H1 (cell line): ENCODE measurements at regions not wholly inside any gene's neighbourhood (a gene's known extent, or its start where the extent isn't known, plus 50 kb on each side); places are given as distances from the start of the nearest gene placed in this dataset.

ENCODE experiments used
- CTCF ChIA-PET: fragments of 300-600 bp; sonication (Branson Sonifier 250); formaldehyde crosslinking; loops from one replicate; lab custom pipeline; 2021; ENCODE audit not compliant: partially characterized antibody; lab: Charles Lee
- POLR2A ChIA-PET: fragments of 300-600 bp; sonication (Branson Sonifier 250); formaldehyde crosslinking; loops from one replicate; lab custom pipeline; 2021; ENCODE audit warnings: inconsistent platforms; ENCODE audit not compliant: partially characterized antibody; lab: Charles Lee
- DNase-seq, 2 experiments: peaks; one replicate each; pipeline versions ENCODE4 v3.0.0 to v3.0.0-alpha.2; 2010 to 2022; ENCODE audit warnings: low spot score in 2 of 2, low read depth in 1 of 2, mixed read lengths in 1 of 2
- FAIRE-seq: peaks from 2 replicates; lab custom pipeline; 2011; peaks lifted over from hg19 to GRCh38; lab: Jason Lieb, UNC
- H2AFZ ChIP-seq: 2 replicates; pipeline ENCODE4 v1.8.1; 2012; ENCODE audit warnings: low read length, inconsistent platforms
- H2AK5ac ChIP-seq: 2 replicates; pipeline ENCODE4 v1.6.1; 2013; ENCODE audit warnings: low read depth, low read length
- H2BK120ac ChIP-seq: replicated peaks from 2 replicates; pipeline ENCODE3; 2013; ENCODE audit warnings: low read depth, low read length, inconsistent platforms
- H2BK12ac ChIP-seq: 2 replicates; pipeline ENCODE4 v1.6.1; 2013; ENCODE audit warnings: low read depth, low read length
- H2BK15ac ChIP-seq: 2 replicates; pipeline ENCODE4 v1.6.1; 2013; ENCODE audit warnings: low read length
- H2BK20ac ChIP-seq: 2 replicates; pipeline ENCODE4 v1.6.1; 2013; ENCODE audit warnings: low read length
- H2BK5ac ChIP-seq: 2 replicates; pipeline ENCODE4 v1.6.1; 2013; ENCODE audit warnings: low read depth, low read length
- H3K14ac ChIP-seq: 2 replicates; pipeline ENCODE4 v1.6.1; 2013; ENCODE audit warnings: inconsistent platforms; ENCODE audit not compliant: insufficient read length
- H3K18ac ChIP-seq: 2 replicates; pipeline ENCODE4 v1.6.1; 2013; ENCODE audit warnings: low read length; ENCODE audit errors: extremely low read depth
- H3K23ac ChIP-seq: 2 replicates; pipeline ENCODE4 v1.6.1; 2013; ENCODE audit warnings: inconsistent platforms; ENCODE audit not compliant: insufficient read length
- H3K23me2 ChIP-seq: 2 replicates; pipeline ENCODE4 v1.6.1; 2013; ENCODE audit warnings: low read depth, low read length
- H3K27ac ChIP-seq: 2 replicates; pipeline ENCODE4 v1.6.1; 2011; ENCODE audit warnings: low read depth, low read length, inconsistent platforms
- H3K27me3 ChIP-seq, 4 experiments: replicated peaks in 1 of 4; 1 replicate in 1 of 4; 2 replicates in 3 of 4; pipeline versions ENCODE4 v1.6.1 to v1.8.1; 2011 to 2013; ENCODE audit warnings: low read length in 3 of 4, mild to moderate bottlenecking in 3 of 4, inconsistent platforms in 2 of 4, mixed read lengths in 2 of 4, moderate library complexity in 1 of 4; ENCODE audit not compliant: control insufficient read depth in 3 of 4, insufficient read depth in 3 of 4; ENCODE audit errors: extremely low read depth in 1 of 4
- H3K36me3 ChIP-seq, 4 experiments: 2 replicates each; pipeline versions ENCODE4 v1.6.1 to v1.8.1; 2011 to 2013; ENCODE audit warnings: mild to moderate bottlenecking in 4 of 4, low read length in 3 of 4, moderate library complexity in 2 of 4, control low read depth in 1 of 4, inconsistent platforms in 1 of 4; ENCODE audit not compliant: insufficient read depth in 4 of 4, control insufficient read depth in 2 of 4
- H3K4ac ChIP-seq: replicated peaks from 2 replicates; pipeline ENCODE3; 2013; ENCODE audit warnings: low read length, low read depth, mixed read lengths, inconsistent platforms; ENCODE audit not compliant: insufficient read length
- H3K4me1 ChIP-seq, 4 experiments: replicated peaks in 1 of 4; 1 replicate in 1 of 4; 2 replicates in 3 of 4; pipeline versions ENCODE4 v1.6.1 to v1.8.1; 2011 to 2013; ENCODE audit warnings: low read length in 3 of 4, inconsistent platforms in 2 of 4, mixed read lengths in 1 of 4; ENCODE audit not compliant: insufficient read depth in 4 of 4, control insufficient read depth in 3 of 4
- H3K4me2 ChIP-seq, 2 experiments: 2 replicates each; pipeline versions ENCODE4 v1.6.1 to v1.8.1; 2011 to 2013; ENCODE audit warnings: low read depth in 2 of 2, low read length in 2 of 2, control low read depth in 1 of 2, inconsistent platforms in 1 of 2, mild to moderate bottlenecking in 1 of 2; ENCODE audit not compliant: insufficient read depth in 1 of 2
- H3K4me3 ChIP-seq, 4 experiments: fragments of 200-600, 300-600 bp in 1 of 4; sonication (generic), shearing (Covaris generic), sonication (Bioruptor Twin) in 1 of 4; 2 replicates each; pipeline versions ENCODE4 v1.5.1 to v1.8.1; 2011 to 2016; ENCODE audit warnings: low read length in 4 of 4, low read depth in 3 of 4, control low read depth in 2 of 4, inconsistent platforms in 2 of 4, mild to moderate bottlenecking in 2 of 4, mixed read lengths in 1 of 4, moderate library complexity in 1 of 4; ENCODE audit not compliant: insufficient read depth in 2 of 4; ENCODE audit errors: extremely low read depth in 1 of 4
- H3K56ac ChIP-seq: replicated peaks from 2 replicates; pipeline ENCODE3; 2013; ENCODE audit warnings: low read depth, mild to moderate bottlenecking, mixed read lengths, low read length, inconsistent platforms; ENCODE audit not compliant: insufficient read length
- H3K79me1 ChIP-seq: 2 replicates; pipeline ENCODE4 v1.6.1; 2013; ENCODE audit warnings: low read depth, low read length, control low read depth
- H3K79me2 ChIP-seq, 2 experiments: 2 replicates each; pipeline versions ENCODE4 v1.6.1 to v1.8.1; 2012 to 2013; ENCODE audit warnings: low read length in 2 of 2, mild to moderate bottlenecking in 2 of 2, inconsistent platforms in 1 of 2; ENCODE audit not compliant: insufficient read depth in 2 of 2, control insufficient read depth in 1 of 2
- H3K9ac ChIP-seq, 4 experiments: replicated peaks in 1 of 4; 1 replicate in 1 of 4; 2 replicates in 3 of 4; pipeline versions ENCODE4 v1.6.1 to v1.8.1; 2011 to 2013; ENCODE audit warnings: low read depth in 3 of 4, low read length in 3 of 4, control low read depth in 2 of 4, mild to moderate bottlenecking in 2 of 4, moderate library complexity in 2 of 4, inconsistent platforms in 1 of 4; ENCODE audit errors: extremely low read depth in 1 of 4
- H3K9me3 ChIP-seq, 2 experiments: 2 replicates each; pipeline versions ENCODE4 v1.6.1 to v1.8.1; 2012 to 2013; ENCODE audit warnings: mild to moderate bottlenecking in 2 of 2, moderate library complexity in 2 of 2, control low read depth in 1 of 2, inconsistent platforms in 1 of 2, low read depth in 1 of 2, low read length in 1 of 2, mixed read lengths in 1 of 2; ENCODE audit not compliant: insufficient read depth in 2 of 2
- H4K20me1 ChIP-seq, 2 experiments: replicated peaks in 1 of 2; 2 replicates each; pipeline versions ENCODE3 to v1.8.1; 2011 to 2013; ENCODE audit warnings: inconsistent platforms in 2 of 2, low read length in 2 of 2, mild to moderate bottlenecking in 1 of 2; ENCODE audit not compliant: insufficient read depth in 2 of 2, control insufficient read depth in 1 of 2
- H4K5ac ChIP-seq: 2 replicates; pipeline ENCODE4 v1.6.1; 2013; ENCODE audit warnings: low read length, low read depth, mixed read lengths, inconsistent platforms; ENCODE audit not compliant: insufficient read length
- H4K8ac ChIP-seq: 2 replicates; pipeline ENCODE4 v1.8.0; 2013; ENCODE audit warnings: mild to moderate bottlenecking, moderate library complexity, low read length, inconsistent platforms; ENCODE audit not compliant: insufficient read depth; ENCODE audit errors: extremely low read depth
- H4K91ac ChIP-seq: replicated peaks from 2 replicates; pipeline ENCODE3; 2013; ENCODE audit warnings: low read length, mixed read lengths, inconsistent platforms; ENCODE audit not compliant: insufficient read length
- ATF2 ChIP-seq: IDR thresholded peaks from 2 replicates; pipeline ENCODE4 v1.6.1; 2012; ENCODE audit warnings: low read length, inconsistent platforms
- BRCA1 ChIP-seq: IDR thresholded peaks from 2 replicates; pipeline ENCODE4 v1.6.1; 2012; ENCODE audit warnings: low read depth, low read length, improper control_type of control experiment
- CBX8 ChIP-seq: fragments of 300-800, 300-1000 bp; sonication (generic); IDR thresholded peaks from 2 replicates; pipeline ENCODE4 v1.7.1; 2016; ENCODE audit warnings: low read depth, low read length, borderline replicate concordance
- CTBP2 ChIP-seq: IDR thresholded peaks from 2 replicates; pipeline ENCODE4 v1.7.0; 2011; ENCODE audit warnings: borderline replicate concordance, mild to moderate bottlenecking, moderate library complexity, mixed read lengths, low read length; ENCODE audit not compliant: insufficient read depth, insufficient read length
- EGR1 ChIP-seq: IDR thresholded peaks from 2 replicates; pipeline ENCODE4 v1.6.1; 2011; ENCODE audit warnings: low read depth, low read length, borderline replicate concordance
- RFX5 ChIP-seq: IDR thresholded peaks from 2 replicates; pipeline ENCODE4 v1.6.1; 2011; ENCODE audit warnings: low read depth, low read length, improper control_type of control experiment, borderline replicate concordance
- whole genome bisulfite sequencing, 2 experiments: shearing (Covaris generic) in 1 of 2; methylation state at CpG; one replicate each; pipeline versions ENCODE4 v1.1.6 to v1.1.7; 2013 to 2015; ENCODE audit warnings: low lambda C conversion rate in 2 of 2, mixed read lengths in 2 of 2, inconsistent platforms in 1 of 2, low coverage in 1 of 2, missing lambda C conversion rate in 1 of 2; ENCODE audit not compliant: insufficient replicate concordance in 2 of 2, insufficient coverage in 1 of 2, insufficient read length in 1 of 2; ENCODE audit errors: extremely low coverage in 1 of 2, missing lambda C conversion rate in 1 of 2; 5-methylcytosine and 5-hydroxymethylcytosine counted together

- H4K5ac ChIP-seq, result no peak overlapping the region
- H2BK5ac ChIP-seq, result no peak overlapping the region
- H3K79me2 ChIP-seq, result no peaks in the 10 kb centered on the region
- H2BK12ac ChIP-seq, result no peak overlapping the region
- no peaks in the 10 kb centered on the region for H3K23me2 ChIP-seq
- no peak overlapping the region for H3K23ac ChIP-seq
- ChIA-PET POLR2A (no interaction called here), CTCF (interaction anchor here (1.4 to 1.7 kb wide), 2 partner anchors 15 to 49 kb away, joined by 3 read pairs; no protein-coding TSS in a partner anchor)
- H4K20me1 ChIP-seq, result no peaks in the 10 kb centered on the region
- DNase-seq (no peak), FAIRE-seq (no peak)
- no peak overlapping the region for H3K27ac ChIP-seq
- H3K4ac ChIP-seq, result no peak overlapping the region
- no peak overlapping the region for H3K18ac ChIP-seq
- H2BK15ac ChIP-seq, result no peak overlapping the region
- no peak overlapping the region for H4K8ac ChIP-seq
- H2AFZ ChIP-seq, result no peak overlapping the region; the same call in 1 of the 2 replicates
- H3K4me3 ChIP-seq, result no peak overlapping the region
- H2AK5ac ChIP-seq, result no peak overlapping the region
- no peaks in the 10 kb centered on the region for H3K36me3 ChIP-seq
- no peak overlapping the region for H3K9ac ChIP-seq
- 79% methylated on average over 3 of the region's 3 CpGs; no CpG with 5 or more reads in 1 of the 2 experiments for WGBS, 2 experiments
- no peak overlapping the region for H3K56ac ChIP-seq
- 0 out of 4 replicates have a peak, but pooled peaks cover 0 to 3% of the 10 kb centered on the region in 2 experiments for H3K9me3 ChIP-seq
- H3K14ac ChIP-seq, result no peak overlapping the region
- H2BK120ac ChIP-seq, result no peak overlapping the region
- no peaks in the 10 kb centered on the region for H3K27me3 ChIP-seq
- H3K4me2 ChIP-seq, result no peak overlapping the region
- H3K4me1 ChIP-seq, result no peaks in the 10 kb centered on the region; a peak in 1 of 7 replicates
- H2BK20ac ChIP-seq, result no peak overlapping the region
- no peaks in the 10 kb centered on the region for H3K79me1 ChIP-seq
- H4K91ac ChIP-seq, result no peak overlapping the region
- TF ChIP-seq ATF2 (no peak), CTBP2 (no peak), CBX8 (no peak), EGR1 (no peak), RFX5 (no peak), BRCA1 (no peak)
Observed at GRCh38 chr2:212659441-212659840, 120.8 kb upstream of the ERBB4 start.
